HUES64 (cell line): ENCODE measurements at regions not wholly inside any gene's neighbourhood (a gene's known extent, or its start where the extent isn't known, plus 50 kb on each side); places are given as distances from the start of the nearest gene placed in this dataset.

ENCODE experiments used
- H3K27ac ChIP-seq: 2 replicates; pipeline ENCODE4 v1.7.0; 2013; ENCODE audit warnings: low read depth, low read length, inconsistent platforms
- H3K27me3 ChIP-seq: 2 replicates; pipeline ENCODE4 v1.6.1; 2013; ENCODE audit warnings: mild to moderate bottlenecking, low read length; ENCODE audit not compliant: insufficient read depth
- H3K36me3 ChIP-seq: 2 replicates; pipeline ENCODE4 v1.6.1; 2013; ENCODE audit warnings: mild to moderate bottlenecking, low read length; ENCODE audit not compliant: insufficient read depth
- H3K4me1 ChIP-seq: 2 replicates; pipeline ENCODE4 v1.6.1; 2013; ENCODE audit warnings: mild to moderate bottlenecking, low read length, moderate library complexity; ENCODE audit not compliant: insufficient read depth
- H3K4me3 ChIP-seq: 2 replicates; pipeline ENCODE4 v1.5.1; 2013; ENCODE audit warnings: mild to moderate bottlenecking, low read length, moderate library complexity
- H3K9ac ChIP-seq: 2 replicates; pipeline ENCODE4 v1.6.1; 2013; ENCODE audit warnings: mild to moderate bottlenecking, low read depth, low read length
- H3K9me3 ChIP-seq: 2 replicates; pipeline ENCODE4 v1.6.1; 2013; ENCODE audit warnings: low read depth, low read length; ENCODE audit not compliant: insufficient read depth
- WGBS: fragments of 150-250, 120-280 bp; methylation state at CpG from one replicate; pipeline ENCODE4 v1.1.7; 2013; ENCODE audit warnings: missing lambda C conversion rate; 5-methylcytosine and 5-hydroxymethylcytosine counted together

DNA sequence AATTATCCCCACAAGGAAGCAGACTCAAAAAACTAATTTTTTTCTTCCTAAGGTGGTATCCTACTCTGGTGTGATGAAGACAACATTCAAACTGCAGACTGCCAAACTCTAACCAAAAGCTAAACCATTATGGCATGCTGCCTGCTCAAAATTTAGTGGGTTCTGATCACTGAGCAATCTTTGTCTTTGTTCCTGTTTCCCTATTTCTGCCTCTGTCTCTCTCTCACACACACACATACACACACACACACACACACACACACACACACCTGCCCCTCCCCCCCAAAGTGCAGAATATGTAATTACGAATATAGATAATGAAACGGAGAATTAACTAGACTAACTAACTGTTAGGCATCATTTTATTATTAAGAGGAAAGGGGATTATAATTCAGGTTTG lies 1278.6 kb downstream of the PCDH7 start:
- Histone ChIP-seq H3K4me3 (no peak overlapping the region), H3K9ac (no peak overlapping the region), H3K27ac (no peak overlapping the region), H3K9me3 (no peaks in the 10 kb centered on the region), H3K4me1 (peaks cover 35% of the 10 kb centered on the region), H3K27me3 (no peaks in the 10 kb centered on the region), H3K36me3 (no peaks in the 10 kb centered on the region)
- no CpG with 5 or more reads among the region's 2 CpGs for whole genome bisulfite sequencing

DNA sequence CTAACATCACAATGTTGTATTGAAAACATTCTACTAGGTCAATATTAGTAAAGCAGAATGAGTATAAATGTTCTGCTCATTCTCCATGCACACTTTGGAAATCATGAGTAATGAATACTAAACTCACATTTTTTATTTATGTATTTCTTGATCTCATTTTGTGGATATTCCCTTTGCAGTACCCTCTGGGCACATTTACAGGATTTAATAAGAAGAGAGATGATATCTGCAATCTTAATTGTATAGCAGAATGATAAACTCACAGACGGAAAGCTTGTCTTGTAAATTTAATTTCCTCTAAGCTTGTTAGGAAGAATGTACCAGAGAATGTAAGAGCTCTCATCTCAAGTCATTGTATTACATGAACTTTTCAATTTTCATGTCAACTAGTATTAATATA lies 1279.7 kb downstream of the PCDH7 start:
- Histone ChIP-seq H3K27me3 (no peaks in the 10 kb centered on the region), H3K4me3 (no peak overlapping the region), H3K36me3 (no peaks in the 10 kb centered on the region), H3K9ac (no peak overlapping the region), H3K4me1 (peaks cover 29% of the 10 kb centered on the region), H3K9me3 (no peaks in the 10 kb centered on the region), H3K27ac (no peak overlapping the region)
- WGBS = 83% methylated on average over 1 of the region's 1 CpG

DNA sequence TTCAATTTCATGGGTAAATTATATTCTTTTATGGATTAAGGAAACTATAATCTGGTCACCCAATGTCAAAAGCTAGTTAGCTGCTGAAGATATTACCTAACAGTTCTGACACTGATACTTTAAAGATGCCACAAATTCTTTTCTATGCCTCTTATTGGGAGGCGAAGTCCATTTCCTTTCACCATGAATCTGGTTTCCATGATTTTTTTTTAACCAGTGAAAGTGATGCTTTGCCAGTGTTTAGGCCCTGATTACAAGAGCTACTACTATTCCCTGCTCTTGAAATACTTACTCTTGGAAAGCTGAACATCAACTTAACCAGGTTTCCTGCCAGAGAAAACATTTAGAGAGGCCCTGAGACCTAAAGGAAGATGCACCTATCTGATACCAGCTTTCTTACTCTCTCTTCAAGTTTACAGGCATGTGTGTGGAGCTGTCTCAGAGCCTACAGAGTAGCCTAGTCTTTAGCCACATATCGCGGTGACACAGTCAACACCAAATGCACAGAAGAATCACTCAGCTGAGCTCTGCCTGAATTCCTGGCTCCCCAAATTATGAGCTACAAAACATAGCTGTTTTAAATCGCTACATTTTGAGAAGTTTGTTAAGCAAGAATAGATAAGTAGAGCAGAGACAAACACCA lies 1280.8 kb downstream of the PCDH7 start:
- H3K27ac ChIP-seq = no peak overlapping the region
- H3K27me3 ChIP-seq = no peaks in the 10 kb centered on the region
- H3K36me3 ChIP-seq = no peaks in the 10 kb centered on the region
- no peak overlapping the region for H3K4me3 ChIP-seq
- peaks cover 23% of the 10 kb centered on the region for H3K4me1 ChIP-seq
- 85% methylated on average over 3 of the region's 4 CpGs for WGBS
- H3K9ac ChIP-seq = no peak overlapping the region
- no peaks in the 10 kb centered on the region for H3K9me3 ChIP-seq

DNA sequence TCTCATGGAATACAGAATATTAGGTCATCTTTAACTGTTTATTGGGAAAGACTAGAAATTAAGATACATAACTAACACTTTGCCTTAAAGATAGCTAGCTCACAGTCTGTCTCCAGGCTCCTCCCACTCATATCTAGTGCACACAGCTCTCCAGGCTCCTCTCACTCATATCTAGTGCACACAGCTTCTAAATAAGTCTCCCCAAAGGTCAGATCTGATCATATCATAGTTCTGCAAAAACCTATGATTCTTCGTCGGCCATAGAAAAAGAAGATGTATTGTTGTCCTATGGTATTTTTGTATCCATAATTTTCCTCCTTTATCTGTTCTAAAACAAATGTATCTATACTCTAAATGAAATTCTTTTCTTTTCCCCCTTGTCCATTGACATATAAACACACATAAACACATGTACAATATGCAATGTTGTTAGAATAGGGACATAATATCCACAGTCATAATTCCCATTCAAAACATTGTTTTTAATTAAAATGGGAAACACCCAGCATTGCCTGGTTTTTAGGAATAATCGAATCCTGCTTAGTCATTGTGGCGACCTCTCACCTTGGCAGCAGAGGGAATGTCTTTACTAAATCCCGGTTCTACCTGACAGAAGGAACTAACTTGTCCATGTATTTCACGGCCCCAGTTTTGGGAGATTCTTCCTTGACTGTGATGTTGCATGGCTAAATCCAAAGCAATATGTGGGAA lies 1282.0 kb downstream of the PCDH7 start:
- Histone ChIP-seq H3K27ac (no peak overlapping the region; the same call in 1 of the 2 replicates), H3K36me3 (no peaks in the 10 kb centered on the region), H3K9ac (no peak overlapping the region), H3K27me3 (no peaks in the 10 kb centered on the region), H3K4me1 (peaks cover 23% of the 10 kb centered on the region), H3K9me3 (no peaks in the 10 kb centered on the region), H3K4me3 (no peak overlapping the region)
- 94% methylated on average over 4 of the region's 6 CpGs for WGBS

DNA sequence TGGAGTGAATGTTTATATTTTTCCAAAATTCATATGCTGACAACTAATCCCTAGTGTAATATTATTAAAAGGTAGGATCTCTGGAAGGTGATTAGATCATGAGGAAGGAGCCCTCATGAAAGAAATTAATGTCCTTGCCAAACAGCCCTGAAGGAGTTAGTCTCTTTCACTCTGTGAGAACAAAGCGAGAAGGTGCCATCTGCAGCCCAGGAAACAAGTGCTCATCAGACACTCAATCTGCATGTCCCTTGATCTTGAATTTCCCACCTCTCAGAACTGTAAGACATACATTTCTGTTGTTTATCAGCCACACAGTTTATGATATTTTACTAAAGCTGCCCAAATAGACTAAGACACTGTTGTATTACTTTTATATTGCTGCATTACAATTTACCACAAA lies 1283.4 kb downstream of the PCDH7 start:
- 67% methylated on average over 1 of the region's 1 CpG for WGBS
- H3K27ac ChIP-seq = no peak overlapping the region

DNA sequence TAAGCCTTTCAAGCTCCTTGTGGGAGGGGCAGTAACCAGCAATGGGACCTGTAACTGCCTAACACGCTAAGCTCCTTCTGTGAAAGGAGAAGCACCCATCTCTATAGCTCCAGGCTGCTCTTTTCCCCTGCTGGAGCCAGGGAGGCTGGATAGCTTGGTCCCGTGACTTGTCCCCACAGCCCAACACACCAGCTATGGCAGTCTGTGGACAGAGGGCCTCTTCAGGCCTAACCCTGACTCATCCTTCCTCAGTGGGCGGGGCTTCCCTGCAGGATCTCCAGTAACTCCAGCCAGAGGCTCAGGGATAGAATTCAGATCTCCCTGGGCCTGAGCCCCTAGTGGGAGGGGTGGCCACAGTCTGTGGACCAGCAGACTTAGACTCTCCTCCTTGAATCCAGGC lies 1290.1 kb downstream of the PCDH7 start:
- Histone ChIP-seq H3K4me1 (no peaks in the 10 kb centered on the region), H3K36me3 (no peaks in the 10 kb centered on the region), H3K9ac (no peak overlapping the region), H3K9me3 (no peaks in the 10 kb centered on the region), H3K4me3 (no peak overlapping the region), H3K27me3 (no peaks in the 10 kb centered on the region), H3K27ac (no peak overlapping the region)
- WGBS = 93% methylated on average over 3 of the region's 3 CpGs

More for the DNA sequence above, 1283.4 kb downstream of the PCDH7 start:
- H3K9ac ChIP-seq = no peak overlapping the region
- no peaks in the 10 kb centered on the region for H3K36me3 ChIP-seq
- no peaks in the 10 kb centered on the region for H3K27me3 ChIP-seq
- H3K4me1 ChIP-seq = peaks cover 23% of the 10 kb centered on the region
- H3K4me3 ChIP-seq = no peak overlapping the region
- H3K9me3 ChIP-seq = no peaks in the 10 kb centered on the region

DNA sequence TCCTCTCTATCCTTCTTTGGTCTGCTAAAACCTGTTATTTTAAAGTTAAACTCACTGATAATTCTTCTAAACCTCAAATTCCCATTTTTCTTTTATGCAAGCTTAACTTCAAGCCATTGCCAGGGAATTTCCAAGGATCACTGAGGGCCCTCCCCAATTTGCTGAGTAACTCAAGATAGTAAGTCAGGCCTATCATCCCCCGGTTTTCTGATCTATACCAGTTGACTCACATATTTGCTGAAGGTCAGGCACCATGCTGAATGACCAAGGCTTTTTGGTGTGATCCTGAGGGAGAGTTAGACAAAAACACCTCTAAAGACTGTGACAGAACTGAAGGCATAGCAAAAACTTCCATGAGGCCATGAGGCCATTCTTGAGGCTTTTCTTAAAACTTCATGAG lies 1301.9 kb downstream of the PCDH7 start:
- Histone ChIP-seq H3K4me3 (no peak overlapping the region), H3K4me1 (peaks cover 8% of the 10 kb centered on the region; the same call in 1 of the 2 replicates), H3K36me3 (no peaks in the 10 kb centered on the region), H3K27me3 (no peaks in the 10 kb centered on the region), H3K9ac (no peak overlapping the region), H3K9me3 (peaks cover 12% of the 10 kb centered on the region; the same call in 1 of the 2 replicates), H3K27ac (no peak overlapping the region)
- 86% methylated on average over 1 of the region's 1 CpG for WGBS

DNA sequence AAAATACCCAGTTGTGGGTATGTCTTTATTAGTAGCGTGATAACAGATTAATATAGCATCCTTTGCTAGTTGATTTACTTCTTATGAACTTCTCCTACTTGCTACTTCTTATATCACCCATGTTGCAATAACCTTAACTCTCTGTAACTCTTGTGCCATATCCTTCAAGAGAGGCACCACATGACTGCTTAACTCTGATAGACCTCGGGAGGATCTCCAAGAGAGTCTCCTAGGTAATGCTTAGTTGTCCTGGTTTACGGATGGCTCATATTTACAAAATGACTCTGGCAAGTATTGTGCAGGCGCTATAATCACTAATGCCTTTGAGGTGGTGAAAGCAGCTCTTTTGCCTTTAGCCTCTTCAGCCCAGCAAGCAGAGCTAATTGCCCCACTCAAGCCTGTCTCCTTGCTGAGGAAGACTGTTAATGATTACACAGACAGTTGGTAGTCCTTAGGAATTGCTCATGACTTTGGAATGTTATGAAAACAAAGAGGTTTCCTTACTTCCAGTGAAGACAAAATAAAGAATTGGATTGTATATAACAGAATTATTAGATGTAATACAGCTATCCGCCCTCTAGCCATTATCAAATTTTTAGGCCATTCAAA lies 1305.8 kb downstream of the PCDH7 start:
- Histone ChIP-seq H3K4me3 (no peak overlapping the region), H3K9me3 (peaks cover 12% of the 10 kb centered on the region; the same call in 1 of the 2 replicates), H3K9ac (no peak overlapping the region), H3K4me1 (peaks cover 11% of the 10 kb centered on the region; the same call in 1 of the 2 replicates), H3K27me3 (no peaks in the 10 kb centered on the region), H3K36me3 (no peaks in the 10 kb centered on the region), H3K27ac (peak overlapping the region; percentile 24)
- 86% methylated on average over 4 of the region's 5 CpGs for WGBS

DNA sequence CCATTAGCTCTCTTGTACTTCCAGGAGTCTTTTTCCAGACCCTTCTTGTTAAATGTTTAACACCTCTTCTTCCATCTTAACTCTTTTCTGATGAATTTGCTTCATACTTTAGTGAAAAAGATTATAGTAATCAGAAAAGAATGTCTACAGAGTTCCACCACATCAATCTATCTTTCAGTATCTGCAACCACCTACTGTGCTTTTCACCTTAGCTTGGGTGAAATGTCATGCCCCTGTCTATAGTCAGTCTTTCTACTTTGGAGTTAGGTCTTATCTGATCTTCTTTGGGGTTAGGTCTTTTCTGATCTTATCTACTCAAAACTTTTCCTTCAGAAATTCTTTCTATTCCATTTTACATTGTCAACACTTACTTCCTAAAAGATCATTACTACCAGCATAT lies 1310.2 kb downstream of the PCDH7 start:
- H3K27ac ChIP-seq = no peak overlapping the region
- H3K9ac ChIP-seq = no peak overlapping the region
- peaks cover 11% of the 10 kb centered on the region; the same call in 1 of the 2 replicates for H3K4me1 ChIP-seq
- 0 out of 2 replicates have a peak, but pooled peaks cover 2% of the 10 kb centered on the region for H3K9me3 ChIP-seq
- H3K36me3 ChIP-seq = no peaks in the 10 kb centered on the region
- H3K4me3 ChIP-seq = no peak overlapping the region
- H3K27me3 ChIP-seq = no peaks in the 10 kb centered on the region

DNA sequence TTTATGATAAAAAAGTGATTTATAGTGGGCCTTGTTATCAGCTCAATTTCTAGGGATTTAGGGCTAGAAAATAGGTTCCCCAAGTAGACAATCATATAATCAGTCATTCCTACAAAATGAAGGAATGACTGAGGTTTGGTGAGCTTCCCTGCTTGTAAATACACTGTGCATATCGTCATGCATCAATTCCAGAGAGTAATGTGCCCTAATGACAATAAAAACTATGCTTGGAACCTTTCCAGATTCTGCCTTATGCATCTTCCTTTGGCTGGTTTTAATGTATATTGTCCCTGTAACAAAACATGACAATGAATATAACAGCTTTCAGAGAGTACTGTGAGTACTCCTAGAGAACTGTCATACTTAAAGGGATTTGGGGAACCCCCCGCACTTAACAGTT lies 1310.9 kb downstream of the PCDH7 start:
- Histone ChIP-seq H3K9ac (no peak overlapping the region), H3K4me1 (peaks cover 8% of the 10 kb centered on the region; the same call in 1 of the 2 replicates), H3K27me3 (no peaks in the 10 kb centered on the region), H3K9me3 (no peaks in the 10 kb centered on the region), H3K36me3 (no peaks in the 10 kb centered on the region), H3K4me3 (no peak overlapping the region), H3K27ac (no peak overlapping the region)
- 100% methylated on average over 2 of the region's 2 CpGs for WGBS

DNA sequence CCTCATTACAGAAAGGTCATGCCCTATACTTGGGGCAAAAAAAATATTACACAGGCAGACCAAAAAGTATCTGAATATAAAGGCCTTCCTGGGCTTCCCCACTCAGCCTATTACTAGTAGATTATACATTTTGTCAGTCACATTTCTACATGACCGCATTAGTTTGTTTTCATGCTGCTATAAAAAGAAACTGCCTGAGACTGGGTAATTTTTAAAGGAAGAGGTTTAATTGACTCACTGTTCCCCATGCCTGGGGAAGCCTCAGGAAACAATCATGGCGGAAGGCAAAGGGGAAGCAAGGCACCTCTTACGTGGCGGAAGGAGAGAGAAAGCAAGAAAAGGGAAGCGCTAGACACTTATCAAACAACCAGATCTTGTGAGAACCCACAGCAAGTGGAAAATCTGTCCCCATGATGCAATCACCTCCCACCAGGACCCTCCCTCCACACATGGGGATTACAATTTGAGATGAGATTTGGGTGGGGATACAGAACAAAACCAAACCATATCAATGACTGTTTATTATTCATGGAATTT lies 1312.0 kb downstream of the PCDH7 start:
- Histone ChIP-seq H3K9me3 (no peaks in the 10 kb centered on the region), H3K4me3 (no peak overlapping the region), H3K27ac (no peak overlapping the region), H3K4me1 (peaks cover under 1% of the 10 kb centered on the region; the same call in 1 of the 2 replicates), H3K9ac (no peak overlapping the region), H3K27me3 (no peaks in the 10 kb centered on the region), H3K36me3 (no peaks in the 10 kb centered on the region)
- WGBS = 96% methylated on average over 4 of the region's 5 CpGs
